PC-3 (cell line): ENCODE measurements at regions not wholly inside any gene's neighbourhood (a gene's known extent, or its start where the extent isn't known, plus 50 kb on each side); places are given as distances from the start of the nearest gene placed in this dataset.

ENCODE experiments used
- ATAC-seq: fragments of 200-7000 bp; cut with Tn5 transposase; 2 replicates; pipeline ENCODE4 v1.9.1; 2020; ENCODE audit warnings: mild to moderate bottlenecking, moderate library complexity
- BruUV-seq: library from RNA; stranded (reverse); fragments of 400-500 nt; replicated peaks from 2 replicates; lab custom pipeline; 2021; lab: Mats Ljungman, UMichigan
- CTCF ChIA-PET: fragments of 300-600 bp; sonication (Branson Sonifier 250); formaldehyde crosslinking; loops from one replicate; lab custom pipeline; 2022; ENCODE audit warnings: antibody characterized with exemption; lab: Charles Lee
- POLR2A ChIA-PET: fragments of 300-600 bp; sonication (Branson Sonifier 250); formaldehyde crosslinking; loops from one replicate; lab custom pipeline; 2022; ENCODE audit warnings: antibody characterized with exemption; ENCODE audit not compliant: unreplicated experiment; lab: Charles Lee
- DNase-seq: peaks from one replicate; pipeline ENCODE4 v3.0.0-alpha.2; 2015
- H2AFZ ChIP-seq: fragments of 300-600 bp; sonication (generic); 2 replicates; pipeline ENCODE4 v1.6.0; 2016; ENCODE audit warnings: antibody characterized with exemption, low read length
- H3F3A ChIP-seq: fragments of 300-600 bp; sonication (generic); one replicate; pipeline ENCODE4 v1.6.0; 2017; ENCODE audit warnings: antibody characterized with exemption, low read length, control low read depth, mild to moderate bottlenecking; ENCODE audit not compliant: unreplicated experiment
- H3K27ac ChIP-seq: fragments of 300-600 bp; sonication (generic); 2 replicates; pipeline ENCODE4 v1.5.1; 2016; ENCODE audit warnings: mild to moderate bottlenecking, low read length
- H3K27me3 ChIP-seq: fragments of 300-600 bp; sonication (generic); 2 replicates; pipeline ENCODE4 v1.6.1; 2016; ENCODE audit warnings: low read length, mixed read lengths
- H3K36me3 ChIP-seq: fragments of 300-600 bp; sonication (generic); 2 replicates; pipeline ENCODE4 v1.6.1; 2016; ENCODE audit warnings: low read depth, mixed run types, low read length, mixed read lengths
- H3K4me1 ChIP-seq: fragments of 300-600 bp; sonication (generic); 2 replicates; pipeline ENCODE4 v1.5.1; 2016; ENCODE audit warnings: low read length; ENCODE audit not compliant: insufficient read depth
- H3K4me2 ChIP-seq: fragments of 300-600 bp; sonication (generic); 2 replicates; pipeline ENCODE4 v1.6.0; 2016; ENCODE audit warnings: low read length
- H3K4me3 ChIP-seq: fragments of 300-600 bp; sonication (generic); 2 replicates; pipeline ENCODE4 v1.5.1; 2016; ENCODE audit warnings: mild to moderate bottlenecking, low read length, mixed read lengths
- H3K79me2 ChIP-seq: fragments of 300-600 bp; sonication (generic); 2 replicates; pipeline ENCODE4 v1.6.1; 2017; ENCODE audit warnings: low read length, mixed read lengths
- H3K9ac ChIP-seq: fragments of 300-600 bp; sonication (generic); 2 replicates; pipeline ENCODE4 v1.6.0; 2016; ENCODE audit warnings: mild to moderate bottlenecking, low read length
- H3K9me2 ChIP-seq: fragments of 300-600 bp; sonication (generic); replicated peaks from 2 replicates; pipeline ENCODE4 v1.6.1; 2016; ENCODE audit warnings: mixed run types, low read length, mixed read lengths
- H3K9me3 ChIP-seq: fragments of 300-600 bp; sonication (generic); 2 replicates; pipeline ENCODE4 v1.6.1; 2016; ENCODE audit warnings: low read length, mixed read lengths
- H4K20me1 ChIP-seq: fragments of 300-600 bp; sonication (generic); 2 replicates; pipeline ENCODE4 v1.6.1; 2016; ENCODE audit warnings: low read length, mixed read lengths
- EZH2 ChIP-seq: fragments of 300-600 bp; sonication (generic); IDR thresholded peaks from one replicate; pipeline ENCODE4 v1.6.1; 2017; ENCODE audit warnings: antibody characterized with exemption, mild to moderate bottlenecking, low read length; ENCODE audit not compliant: unreplicated experiment
- EZH2phosphoT487 ChIP-seq: fragments of 300-600 bp; sonication (generic); IDR thresholded peaks from 2 replicates; pipeline ENCODE4 v1.6.1; 2018; ENCODE audit warnings: mild to moderate bottlenecking, antibody characterized with exemption, low read length, borderline replicate concordance
- intact Hi-C: fragments of 100-400 bp; cut with micrococcal nuclease; formaldehyde crosslinking; loops from 2 replicates; pipeline ENCODE4 v1.9.0; 2023
- TF ChIP-seq, protein P1 (sequence below): fragments of 300-600 bp; sonication (generic); conservative IDR thresholded peaks from 2 replicates; pipeline ENCODE4 v1.5.1; 2017; ENCODE audit warnings: antibody characterized with exemption, low read depth, mild to moderate bottlenecking, low read length

DNA sequence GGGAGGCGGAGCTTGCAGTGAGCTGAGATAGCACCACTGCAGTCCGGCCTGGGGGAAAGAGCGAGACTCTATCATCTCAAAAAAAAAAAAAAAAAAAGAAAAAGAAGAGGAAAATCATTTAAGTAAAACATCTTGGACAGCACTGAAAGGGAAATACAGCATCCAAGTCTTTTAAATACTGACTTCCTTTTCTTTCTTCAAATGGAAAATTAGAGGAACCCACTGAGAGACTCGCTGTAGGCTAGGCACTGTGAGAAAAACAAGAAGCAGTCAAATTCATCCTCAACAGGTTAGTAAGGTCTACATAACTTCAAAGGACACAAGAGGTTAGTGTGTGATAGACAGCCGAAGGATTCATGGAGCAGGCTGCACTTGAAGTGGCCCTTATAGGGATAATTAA, 243.7 kb downstream of the BLID start:
- no peaks in the 10 kb centered on the region for H3K36me3 ChIP-seq
- ATAC-seq = no peak
- H3K27me3 ChIP-seq = no peaks in the 10 kb centered on the region
- H3K4me2 ChIP-seq = no peak overlapping the region
- no peak overlapping the region for H2AFZ ChIP-seq
- H4K20me1 ChIP-seq = no peaks in the 10 kb centered on the region
- no TSS peak for BruUV-seq
- H3K4me3 ChIP-seq = no peak overlapping the region
- no peaks in the 10 kb centered on the region for H3K79me2 ChIP-seq
- intact Hi-C loops = no loop called here
- H3K9me3 ChIP-seq = no peaks in the 10 kb centered on the region
- ChIA-PET CTCF (no interaction called here), POLR2A (no interaction called here)
- H3K4me1 ChIP-seq = no peaks in the 10 kb centered on the region
- no peak overlapping the region for H3K27ac ChIP-seq
- H3K9ac ChIP-seq = no peak overlapping the region
- DNase-seq = no peak
- TF ChIP-seq, protein P1, sequence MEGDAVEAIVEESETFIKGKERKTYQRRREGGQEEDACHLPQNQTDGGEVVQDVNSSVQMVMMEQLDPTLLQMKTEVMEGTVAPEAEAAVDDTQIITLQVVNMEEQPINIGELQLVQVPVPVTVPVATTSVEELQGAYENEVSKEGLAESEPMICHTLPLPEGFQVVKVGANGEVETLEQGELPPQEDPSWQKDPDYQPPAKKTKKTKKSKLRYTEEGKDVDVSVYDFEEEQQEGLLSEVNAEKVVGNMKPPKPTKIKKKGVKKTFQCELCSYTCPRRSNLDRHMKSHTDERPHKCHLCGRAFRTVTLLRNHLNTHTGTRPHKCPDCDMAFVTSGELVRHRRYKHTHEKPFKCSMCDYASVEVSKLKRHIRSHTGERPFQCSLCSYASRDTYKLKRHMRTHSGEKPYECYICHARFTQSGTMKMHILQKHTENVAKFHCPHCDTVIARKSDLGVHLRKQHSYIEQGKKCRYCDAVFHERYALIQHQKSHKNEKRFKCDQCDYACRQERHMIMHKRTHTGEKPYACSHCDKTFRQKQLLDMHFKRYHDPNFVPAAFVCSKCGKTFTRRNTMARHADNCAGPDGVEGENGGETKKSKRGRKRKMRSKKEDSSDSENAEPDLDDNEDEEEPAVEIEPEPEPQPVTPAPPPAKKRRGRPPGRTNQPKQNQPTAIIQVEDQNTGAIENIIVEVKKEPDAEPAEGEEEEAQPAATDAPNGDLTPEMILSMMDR = no peak
- no peak for TF ChIP-seq EZH2
- TF ChIP-seq EZH2phosphoT487 = no peak
- no peaks in the 10 kb centered on the region for H3K9me2 ChIP-seq
- no peaks in the 10 kb centered on the region for H3F3A ChIP-seq

GRCh38 chr11:121870206-121871045, 245.6 kb downstream of the BLID start:
- no peaks in the 10 kb centered on the region for H3K27me3 ChIP-seq
- ChIA-PET CTCF (no interaction called here), POLR2A (no interaction called here)
- no peaks in the 10 kb centered on the region for H3K36me3 ChIP-seq
- DNase-seq (peak; percentile 53), ATAC-seq (no peak; the same call in 1 of the 2 replicates)
- no peak overlapping the region for H3K4me3 ChIP-seq
- H3K9me3 ChIP-seq = no peaks in the 10 kb centered on the region
- intact Hi-C loops = no loop called here
- H3K79me2 ChIP-seq = no peaks in the 10 kb centered on the region
- H3K4me2 ChIP-seq = no peak overlapping the region
- TF ChIP-seq EZH2phosphoT487 (no peak), EZH2 (no peak)
- TF ChIP-seq, protein P1 = peak; percentile 57
- H4K20me1 ChIP-seq = no peaks in the 10 kb centered on the region
- H3K27ac ChIP-seq = no peak overlapping the region
- no peak overlapping the region for H3K9ac ChIP-seq
- no TSS peak for BruUV-seq
- no peaks in the 10 kb centered on the region for H3F3A ChIP-seq
- H2AFZ ChIP-seq = no peak overlapping the region
- no peaks in the 10 kb centered on the region for H3K9me2 ChIP-seq
- H3K4me1 ChIP-seq = no peaks in the 10 kb centered on the region

- Histone ChIP-seq H3K9ac (no peak overlapping the region), H4K20me1 (no peaks in the 10 kb centered on the region), H2AFZ (no peak overlapping the region), H3K27ac (no peak overlapping the region), H3K9me3 (no peaks in the 10 kb centered on the region), H3K27me3 (no peaks in the 10 kb centered on the region), H3K4me2 (no peak overlapping the region), H3K4me1 (no peaks in the 10 kb centered on the region), H3F3A (no peaks in the 10 kb centered on the region), H3K4me3 (no peak overlapping the region), H3K9me2 (no peaks in the 10 kb centered on the region), H3K79me2 (no peaks in the 10 kb centered on the region), H3K36me3 (no peaks in the 10 kb centered on the region)
- no TSS peak for BruUV-seq
- TF ChIP-seq EZH2phosphoT487 (no peak), EZH2 (no peak)
- TF ChIP-seq, protein P1 = no peak
- ATAC-seq = no peak
- intact Hi-C loops = no loop called here
- CTCF ChIA-PET = no interaction called here
- no peak for DNase-seq
- POLR2A ChIA-PET = no interaction called here
Measured at GRCh38 chr11:121869478-121869877, 246.5 kb downstream of the BLID start.
